HEK293T (cell line): ENCODE measurements at regions not wholly inside any gene's neighbourhood (a gene's known extent, or its start where the extent isn't known, plus 50 kb on each side); places are given as distances from the start of the nearest gene placed in this dataset.

Source experiments
- CTCF ChIA-PET: fragments of 350-600 bp; formaldehyde crosslinking; extraction: SDS; loops from one replicate; lab custom pipeline; 2021; ENCODE audit warnings: antibody characterized with exemption, inconsistent platforms; lab: Yijun Ruan, JAX
- POLR2A ChIA-PET: fragments of 350-600 bp; formaldehyde crosslinking; extraction: SDS; loops from one replicate; lab custom pipeline; 2020; ENCODE audit warnings: antibody characterized with exemption, inconsistent platforms; lab: Yijun Ruan, JAX
- DNase-seq: peaks from one replicate; pipeline ENCODE4 v3.0.0; 2012; ENCODE audit warnings: mixed read lengths; ENCODE audit errors: extremely low spot score
- ARNT ChIP-seq: fragments of 450-650 bp; IDR thresholded peaks from 2 replicates; pipeline ENCODE4 v1.6.1; 2017; ENCODE audit warnings: mild to moderate bottlenecking
- BHLHE40 ChIP-seq: fragments of 450-650 bp; IDR thresholded peaks from 2 replicates; pipeline ENCODE4 v1.6.1; 2016; ENCODE audit warnings: mild to moderate bottlenecking, moderate library complexity, borderline replicate concordance
- CTBP1 ChIP-seq: fragments of 450-650 bp; IDR thresholded peaks from 2 replicates; pipeline ENCODE4 v1.6.1; 2016; ENCODE audit warnings: borderline replicate concordance
- ELF4 ChIP-seq: fragments of 450-650 bp; IDR thresholded peaks from 2 replicates; pipeline ENCODE4 v1.6.1; 2017; ENCODE audit warnings: antibody characterized with exemption
- FOXA1 ChIP-seq: fragments of 450-650 bp; IDR thresholded peaks from 2 replicates; pipeline ENCODE4 v1.6.1; 2016; ENCODE audit warnings: mild to moderate bottlenecking
- FOXK2 ChIP-seq: fragments of 450-650 bp; IDR thresholded peaks from 2 replicates; pipeline ENCODE4 v1.6.1; 2016; ENCODE audit warnings: mild to moderate bottlenecking
- FOXM1 ChIP-seq: fragments of 450-650 bp; IDR thresholded peaks from 2 replicates; pipeline ENCODE4 v1.6.1; 2017; ENCODE audit warnings: mild to moderate bottlenecking, borderline replicate concordance
- HDGF ChIP-seq: fragments of 450-650 bp; IDR thresholded peaks from 2 replicates; pipeline ENCODE4 v1.6.1; 2017; ENCODE audit warnings: antibody characterized with exemption, borderline replicate concordance
- L3MBTL2 ChIP-seq: fragments of 450-650 bp; conservative IDR thresholded peaks from 2 replicates; pipeline ENCODE4 v1.6.1; 2016; ENCODE audit warnings: mild to moderate bottlenecking
- LEF1 ChIP-seq: fragments of 450-650 bp; IDR thresholded peaks from 2 replicates; pipeline ENCODE4 v1.6.1; 2017; ENCODE audit warnings: mild to moderate bottlenecking, borderline replicate concordance
- NFRKB ChIP-seq: fragments of 450-650 bp; IDR thresholded peaks from 2 replicates; pipeline ENCODE4 v1.6.1; 2016; ENCODE audit warnings: mild to moderate bottlenecking, moderate library complexity
- SP1 ChIP-seq: fragments of 450-650 bp; IDR thresholded peaks from 2 replicates; pipeline ENCODE4 v1.6.1; 2017
- SUZ12 ChIP-seq: fragments of 450-650 bp; IDR thresholded peaks from 2 replicates; pipeline ENCODE4 v1.6.1; 2016; ENCODE audit warnings: mild to moderate bottlenecking
- TARDBP ChIP-seq: fragments of 450-650 bp; IDR thresholded peaks from 2 replicates; pipeline ENCODE4 v1.6.1; 2016
- ZNF384 ChIP-seq: fragments of 450-650 bp; IDR thresholded peaks from 2 replicates; pipeline ENCODE4 v1.6.1; 2016
- TF ChIP-seq, protein P1 (sequence below): fragments of 450-650 bp; IDR thresholded peaks from 2 replicates; pipeline ENCODE4 v1.6.1; 2016

GRCh38 chr1:199273837-199274379 lies 635.1 kb downstream of the PTPRC start:
- no peak for DNase-seq
- POLR2A ChIA-PET, result no interaction called here
- CTCF ChIA-PET, result no interaction called here
- TF ChIP-seq, protein P1, sequence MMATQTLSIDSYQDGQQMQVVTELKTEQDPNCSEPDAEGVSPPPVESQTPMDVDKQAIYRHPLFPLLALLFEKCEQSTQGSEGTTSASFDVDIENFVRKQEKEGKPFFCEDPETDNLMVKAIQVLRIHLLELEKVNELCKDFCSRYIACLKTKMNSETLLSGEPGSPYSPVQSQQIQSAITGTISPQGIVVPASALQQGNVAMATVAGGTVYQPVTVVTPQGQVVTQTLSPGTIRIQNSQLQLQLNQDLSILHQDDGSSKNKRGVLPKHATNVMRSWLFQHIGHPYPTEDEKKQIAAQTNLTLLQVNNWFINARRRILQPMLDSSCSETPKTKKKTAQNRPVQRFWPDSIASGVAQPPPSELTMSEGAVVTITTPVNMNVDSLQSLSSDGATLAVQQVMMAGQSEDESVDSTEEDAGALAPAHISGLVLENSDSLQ, result no peak
- TF ChIP-seq FOXK2 (no peak), TARDBP (no peak), HDGF (no peak), L3MBTL2 (no peak), FOXA1 (no peak), CTBP1 (no peak), ARNT (no peak)

- CTCF ChIA-PET, result no interaction called here
- TF ChIP-seq L3MBTL2, result no peak
- TF ChIP-seq ZNF384, result no peak
- TF ChIP-seq, protein P1, result no peak
- TF ChIP-seq SP1, result no peak
- no peak for TF ChIP-seq SUZ12
- no peak for TF ChIP-seq ARNT
- POLR2A ChIA-PET, result no interaction called here
- DNase-seq, result no peak
These were observed 640.2 kb downstream of the PTPRC start for GRCh38 chr1:199279067-199279466.

DNA sequence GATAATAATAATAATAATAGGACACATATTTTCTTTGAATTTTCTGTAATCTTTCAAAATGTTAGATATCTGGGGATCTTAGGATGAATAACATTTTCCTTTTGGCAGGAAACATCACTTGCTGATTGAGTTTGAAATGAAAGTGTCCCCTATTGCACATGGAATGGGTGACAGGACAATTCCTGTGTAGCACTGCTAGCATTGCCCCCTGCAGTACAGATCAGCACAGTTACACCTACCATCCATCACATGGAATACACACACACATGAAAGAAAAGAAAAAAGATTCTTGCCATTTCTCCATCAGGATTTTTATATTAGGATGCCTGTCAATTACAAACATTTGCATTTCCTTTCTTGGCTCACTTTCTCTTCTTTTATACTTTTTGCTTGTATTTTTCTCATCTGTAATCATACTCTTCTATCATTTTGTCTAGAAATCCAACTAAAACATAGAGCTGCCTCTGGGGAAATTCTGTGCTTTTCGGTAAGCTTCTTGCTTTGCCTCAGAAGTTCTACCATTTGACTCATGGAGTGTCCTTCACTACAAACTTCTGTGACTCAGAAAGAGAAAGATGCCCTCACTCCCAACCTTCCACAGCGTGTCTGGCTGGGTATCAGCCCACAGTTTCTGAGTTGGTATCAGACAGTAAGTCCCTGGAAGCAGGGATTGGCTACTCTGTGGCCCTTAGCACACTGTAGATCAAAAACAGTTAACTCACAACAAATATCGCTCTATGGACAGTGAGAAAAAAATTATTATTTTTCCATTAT lies 641.2 kb downstream of the PTPRC start:
- TF ChIP-seq, protein P1, result no peak
- ChIA-PET POLR2A (no interaction called here), CTCF (no interaction called here)
- DNase-seq, result no peak

- POLR2A ChIA-PET, result no interaction called here
- TF ChIP-seq SP1, result no peak
- TF ChIP-seq L3MBTL2, result no peak
- no peak for TF ChIP-seq NFRKB
- no peak for TF ChIP-seq ZNF384
- TF ChIP-seq SUZ12, result no peak
- no peak for TF ChIP-seq BHLHE40
- no peak for TF ChIP-seq FOXM1
- TF ChIP-seq FOXK2, result no peak
- no peak for TF ChIP-seq CTBP1
- TF ChIP-seq, protein P1, result no peak
- TF ChIP-seq TARDBP, result no peak
- CTCF ChIA-PET, result no interaction called here
- DNase-seq, result no peak
These were observed 644.0 kb downstream of the PTPRC start for GRCh38 chr1:199282751-199283305.

DNA sequence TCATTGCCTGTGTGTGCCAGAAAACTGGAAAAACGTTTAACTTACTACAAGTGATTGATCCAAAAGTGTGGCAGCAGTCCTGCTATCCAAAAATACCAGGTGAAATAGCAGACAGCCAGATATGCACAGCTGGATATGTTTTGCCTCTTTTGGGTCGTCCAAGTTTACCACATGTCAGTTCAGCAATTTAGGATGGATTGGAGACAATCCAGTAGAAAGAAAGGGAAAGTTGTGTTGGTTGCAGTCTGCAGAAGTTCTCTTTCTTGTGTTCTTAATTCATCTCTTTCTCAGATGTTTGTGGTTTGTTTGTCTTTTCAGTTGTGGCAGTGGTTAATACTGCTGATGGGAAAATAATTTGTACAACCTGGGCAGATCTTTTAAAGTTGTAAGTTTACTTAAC lies 645.0 kb downstream of the PTPRC start:
- no peak for TF ChIP-seq CTBP1
- no peak for TF ChIP-seq ARNT
- TF ChIP-seq FOXA1, result no peak
- TF ChIP-seq LEF1, result no peak
- no peak for TF ChIP-seq TARDBP
- TF ChIP-seq SP1, result no peak
- no peak for TF ChIP-seq BHLHE40
- TF ChIP-seq ZNF384, result no peak
- TF ChIP-seq L3MBTL2, result no peak
- no peak for TF ChIP-seq SUZ12
- no peak for TF ChIP-seq HDGF
- ChIA-PET POLR2A (no interaction called here), CTCF (no interaction called here)
- no peak for DNase-seq

- ChIA-PET POLR2A (no interaction called here), CTCF (no interaction called here)
- no peak for DNase-seq
- TF ChIP-seq ELF4 (no peak), FOXA1 (no peak), FOXM1 (no peak), NFRKB (no peak), ARNT (no peak), SUZ12 (no peak)
- TF ChIP-seq, protein P1, result no peak
These were observed 648.4 kb downstream of the PTPRC start for GRCh38 chr1:199287206-199287605.
